NCI-H2196 treated with DMSO at 0.1 percent for 48 hours (cell line): ENCODE measurements at regions not wholly inside any gene's neighbourhood (a gene's known extent, or its start where the extent isn't known, plus 50 kb on each side); places are given as distances from the start of the nearest gene placed in this dataset.

Source experiments
- DNase-seq: peaks from one replicate; lab custom pipeline; 2025; ENCODE audit not compliant: unreplicated experiment; lab: John Stamatoyannopoulos, UW

DNA sequence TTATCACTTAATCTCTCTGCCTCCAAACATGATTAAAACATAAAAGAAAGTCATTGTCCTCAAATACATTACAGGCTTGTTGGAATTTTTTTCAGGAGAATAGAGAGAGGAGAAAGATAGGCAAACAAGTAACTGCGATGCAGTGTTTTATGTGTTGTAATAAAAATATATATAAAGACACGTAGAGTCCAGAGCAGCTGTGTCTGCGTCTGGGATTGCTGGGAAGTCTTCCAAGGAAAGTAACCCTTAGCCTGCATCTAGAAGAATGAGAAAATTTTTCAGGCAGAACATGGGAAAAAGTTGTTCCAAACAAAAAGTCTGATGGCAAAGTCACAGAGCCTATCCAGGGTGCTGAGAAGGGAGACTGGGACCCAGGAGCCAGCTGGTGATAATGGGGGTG, 91.8 kb upstream of the ST6GAL2 start:
- DNase-seq, result no peak

DNA sequence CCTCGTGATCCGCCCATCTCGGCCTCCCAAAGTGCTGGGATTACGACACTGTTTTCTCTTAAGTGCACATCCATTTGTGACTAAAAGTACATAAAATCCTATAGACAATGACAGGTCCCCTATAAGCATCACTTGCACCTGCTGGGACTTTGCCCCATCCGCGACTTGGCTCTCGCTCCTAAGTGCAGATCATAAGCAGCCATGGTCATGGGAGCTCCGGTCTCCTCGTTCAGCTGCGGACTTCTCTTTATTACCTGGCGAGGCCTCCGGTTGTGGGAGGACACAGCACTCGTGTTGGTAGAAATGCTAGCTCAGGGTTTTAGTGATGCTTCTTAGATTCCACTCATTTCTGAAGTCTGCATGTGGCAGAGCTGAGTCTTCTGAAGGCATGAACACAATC, 92.7 kb upstream of the ST6GAL2 start:
- no peak for DNase-seq

DNA sequence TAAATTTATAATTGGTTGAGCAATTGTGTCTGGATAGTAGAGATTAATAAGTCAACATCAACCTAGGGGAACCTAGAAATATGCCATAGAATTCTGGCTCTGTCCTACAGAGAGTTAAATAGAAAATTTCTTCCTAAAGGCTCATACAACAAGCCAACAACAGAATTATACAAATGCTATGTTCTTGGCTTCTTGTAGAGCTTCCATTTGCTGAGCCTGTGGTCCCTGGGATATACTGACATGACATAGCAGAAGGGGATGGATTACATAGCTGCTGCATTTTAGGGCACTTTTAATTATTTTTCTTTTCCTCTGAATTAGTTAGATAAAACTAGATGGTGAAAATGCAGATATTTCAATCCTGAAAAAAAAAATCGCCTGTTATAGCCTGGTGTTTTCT, 95.5 kb upstream of the ST6GAL2 start:
- no peak for DNase-seq

DNA sequence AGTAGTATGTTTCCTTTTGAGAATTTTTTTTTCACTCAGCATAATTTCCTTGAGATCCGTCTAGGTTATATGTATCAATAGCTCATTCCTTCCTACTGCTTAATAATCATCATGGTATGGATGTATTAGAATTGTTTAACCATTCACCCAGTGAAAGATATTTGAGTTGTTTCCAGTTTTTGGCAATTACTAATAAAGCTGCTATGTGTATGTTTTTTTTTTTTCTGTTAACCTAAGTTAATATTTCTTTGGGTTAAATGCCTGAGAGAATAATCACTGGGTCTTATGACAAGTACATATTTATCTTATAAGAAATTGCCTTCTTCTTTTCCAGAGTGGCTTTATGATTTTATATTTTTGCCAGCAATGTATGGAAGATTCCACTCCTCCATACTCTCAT, 96.4 kb upstream of the ST6GAL2 start:
- no peak for DNase-seq

DNA sequence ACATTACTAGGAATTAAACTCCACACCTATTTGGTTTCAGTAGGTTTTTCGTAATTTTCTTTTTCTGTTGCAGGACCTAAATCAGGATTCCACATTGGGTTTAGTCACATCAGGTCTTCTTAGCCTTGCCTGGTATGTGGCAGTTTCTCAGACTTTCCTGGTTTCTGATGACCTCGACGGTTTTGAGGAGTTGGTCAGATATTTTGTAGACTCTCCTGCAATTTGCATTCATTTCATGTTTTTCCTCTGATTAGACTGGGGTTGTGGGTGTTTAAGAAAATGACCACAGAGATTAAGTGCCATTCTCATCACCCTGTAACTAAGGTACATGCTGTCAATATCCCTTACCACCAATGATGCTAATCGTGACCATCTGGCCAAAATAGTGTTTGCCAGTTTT, 97.3 kb upstream of the ST6GAL2 start:
- DNase-seq, result no peak

DNA sequence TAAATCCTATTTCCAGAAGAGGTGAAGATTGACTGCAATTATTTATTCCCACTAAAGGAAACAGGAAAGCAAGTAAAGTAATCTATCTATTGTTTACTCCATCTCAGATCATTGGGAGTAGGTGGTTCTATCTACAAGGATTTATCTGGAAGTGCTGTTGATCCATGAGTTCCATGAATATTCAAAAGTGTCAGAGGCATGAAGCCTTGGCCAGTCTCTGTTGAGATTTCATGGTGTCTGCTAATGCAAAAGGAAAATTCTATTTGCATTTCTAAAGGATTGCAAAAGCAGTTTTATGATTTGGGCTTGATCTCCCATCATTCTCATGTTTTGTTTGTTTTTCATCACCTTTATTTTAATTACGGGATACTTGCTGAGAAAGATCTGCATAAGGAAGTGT, 102.4 kb upstream of the ST6GAL2 start:
- DNase-seq, result no peak

DNA sequence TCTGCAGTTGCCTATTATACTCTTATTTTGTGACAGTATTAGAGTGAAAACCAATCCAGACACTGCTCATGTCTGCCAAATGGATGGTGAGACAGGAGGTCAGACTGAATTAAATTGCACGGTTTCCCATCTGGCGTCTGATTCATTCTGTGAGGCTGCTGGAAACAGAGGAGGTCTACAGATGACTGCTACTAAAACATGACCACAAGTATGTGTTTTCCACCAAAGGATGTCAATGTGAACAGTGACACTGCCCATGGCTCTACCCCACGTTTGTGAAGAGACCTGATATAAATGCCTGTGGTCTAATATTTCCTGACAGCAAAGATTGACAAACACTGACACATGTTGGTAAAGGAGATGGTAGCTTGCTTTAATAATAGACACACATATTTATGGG, 104.3 kb upstream of the ST6GAL2 start:
- no peak for DNase-seq

DNA sequence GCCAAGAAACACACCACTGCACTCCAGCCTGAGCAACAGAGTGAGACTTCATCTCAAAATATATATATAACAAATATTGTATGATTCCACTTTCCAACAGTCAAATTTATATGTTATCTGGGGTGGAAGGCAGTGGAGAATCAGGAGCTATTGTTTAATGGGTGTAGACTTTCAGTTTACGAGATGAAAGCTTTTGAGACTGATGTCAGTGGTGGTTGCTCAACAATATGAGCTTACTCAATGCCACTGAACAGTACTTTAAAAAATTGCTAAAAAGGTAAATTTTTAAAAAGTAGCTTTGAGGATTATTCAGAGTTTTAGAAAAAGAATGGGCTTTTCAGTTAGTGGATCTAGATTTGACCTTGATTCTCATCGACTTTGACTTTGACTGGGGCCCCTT, 105.9 kb upstream of the ST6GAL2 start:
- DNase-seq, result no peak

DNA sequence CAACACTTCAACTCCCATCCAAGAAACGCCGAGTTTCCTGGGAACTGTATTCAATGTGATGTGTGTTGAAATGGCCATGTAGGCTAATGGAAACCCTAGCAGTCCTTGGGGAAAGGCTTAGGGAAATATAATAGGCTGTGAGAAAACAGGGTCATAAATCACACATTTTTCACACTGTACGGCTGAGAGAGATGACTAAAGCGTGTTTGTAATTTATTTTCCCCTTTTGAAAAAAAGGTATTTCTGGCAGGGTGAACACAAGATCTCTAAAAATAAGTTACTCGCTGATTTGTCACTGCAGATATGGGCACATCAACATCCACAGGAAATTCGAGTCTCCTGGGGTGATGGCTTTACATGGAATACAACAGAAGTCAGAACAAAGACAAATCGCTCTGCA, 109.6 kb upstream of the ST6GAL2 start:
- no peak for DNase-seq

DNA sequence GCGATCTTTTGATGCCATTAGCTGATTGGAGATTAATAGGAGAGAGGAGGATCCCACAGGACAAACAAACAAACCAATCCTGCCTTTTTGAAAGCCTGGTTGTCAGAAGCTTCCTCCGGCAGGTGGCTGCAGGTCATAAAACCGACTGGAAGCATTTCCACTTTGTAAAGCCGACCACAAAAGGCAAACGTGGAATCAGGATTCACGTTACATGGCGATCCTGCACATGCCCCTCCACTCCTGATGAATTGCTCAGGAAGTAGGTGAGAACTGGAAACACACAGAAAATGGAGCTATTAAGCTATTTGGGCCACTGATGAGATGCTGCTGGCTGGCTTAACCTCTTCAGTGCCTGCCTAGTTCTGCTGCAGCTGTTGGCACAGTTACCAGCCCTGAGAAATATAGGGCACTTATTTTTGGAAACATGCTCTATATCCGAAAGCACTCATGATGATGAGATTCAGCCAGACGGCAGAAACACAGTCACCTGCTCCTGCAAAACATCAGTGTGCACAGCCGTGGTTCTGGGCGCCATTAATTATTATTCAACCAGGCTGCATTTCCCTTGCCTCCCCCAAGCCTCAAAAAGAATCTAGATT, 110.3 kb upstream of the ST6GAL2 start:
- DNase-seq, result peak; percentile 5

DNA sequence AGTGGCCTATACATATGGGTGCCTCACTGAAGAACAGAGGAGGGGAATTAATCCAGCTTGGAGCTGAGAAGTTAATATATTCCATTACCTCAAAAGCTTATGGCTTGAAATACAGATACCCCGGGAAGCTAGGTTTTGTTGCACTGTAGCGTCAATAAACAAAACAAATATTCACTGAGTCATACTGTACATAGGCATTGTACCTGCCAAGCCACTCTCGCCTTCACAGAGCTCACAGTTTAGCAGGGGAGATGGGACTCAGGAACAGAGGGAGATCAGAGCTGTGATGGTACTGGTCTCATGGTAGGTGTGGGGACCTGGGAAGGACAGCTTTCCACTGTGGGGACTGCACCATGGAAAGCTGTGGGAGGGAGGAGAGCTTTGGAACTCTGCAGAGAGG, 111.2 kb upstream of the ST6GAL2 start:
- DNase-seq, result no peak

DNA sequence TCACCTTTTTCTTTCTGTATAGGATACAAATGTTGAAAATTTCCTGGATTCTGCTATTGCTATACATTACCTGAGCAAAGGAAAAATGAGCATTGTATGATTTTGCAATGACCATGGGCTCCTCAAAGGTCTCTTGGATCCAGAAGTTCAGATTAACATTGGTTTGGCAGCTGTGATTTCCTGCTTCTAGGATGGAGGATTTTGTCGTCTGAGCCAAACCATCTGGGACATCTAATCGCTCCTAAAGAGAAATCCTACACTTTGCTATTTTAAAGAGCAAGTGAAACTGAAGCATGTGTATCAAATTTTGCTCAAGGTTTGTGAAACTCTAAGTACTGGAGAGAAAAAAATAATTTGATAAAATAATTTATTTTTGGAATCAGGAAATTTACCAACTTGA, 115.1 kb upstream of the ST6GAL2 start:
- DNase-seq, result no peak

DNA sequence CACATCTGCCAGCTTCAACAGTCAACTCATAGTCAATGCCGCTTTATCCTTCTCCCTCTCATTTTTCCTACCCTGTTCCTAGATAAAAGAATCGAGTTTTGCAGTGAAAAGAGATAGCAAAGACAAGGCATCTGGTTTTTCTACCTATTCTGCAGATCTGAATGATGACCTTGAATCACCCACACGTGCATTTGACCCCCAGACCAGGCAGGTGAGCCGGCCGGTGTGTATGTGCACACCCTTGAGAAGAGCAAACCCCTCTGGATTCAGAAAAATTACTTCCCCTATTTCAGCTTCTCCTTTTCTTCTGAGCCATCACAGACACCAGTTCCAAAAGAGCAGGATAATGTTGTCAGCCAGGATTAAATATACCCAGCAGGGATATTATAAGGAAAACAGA, 115.6 kb upstream of the ST6GAL2 start:
- no peak for DNase-seq

DNA sequence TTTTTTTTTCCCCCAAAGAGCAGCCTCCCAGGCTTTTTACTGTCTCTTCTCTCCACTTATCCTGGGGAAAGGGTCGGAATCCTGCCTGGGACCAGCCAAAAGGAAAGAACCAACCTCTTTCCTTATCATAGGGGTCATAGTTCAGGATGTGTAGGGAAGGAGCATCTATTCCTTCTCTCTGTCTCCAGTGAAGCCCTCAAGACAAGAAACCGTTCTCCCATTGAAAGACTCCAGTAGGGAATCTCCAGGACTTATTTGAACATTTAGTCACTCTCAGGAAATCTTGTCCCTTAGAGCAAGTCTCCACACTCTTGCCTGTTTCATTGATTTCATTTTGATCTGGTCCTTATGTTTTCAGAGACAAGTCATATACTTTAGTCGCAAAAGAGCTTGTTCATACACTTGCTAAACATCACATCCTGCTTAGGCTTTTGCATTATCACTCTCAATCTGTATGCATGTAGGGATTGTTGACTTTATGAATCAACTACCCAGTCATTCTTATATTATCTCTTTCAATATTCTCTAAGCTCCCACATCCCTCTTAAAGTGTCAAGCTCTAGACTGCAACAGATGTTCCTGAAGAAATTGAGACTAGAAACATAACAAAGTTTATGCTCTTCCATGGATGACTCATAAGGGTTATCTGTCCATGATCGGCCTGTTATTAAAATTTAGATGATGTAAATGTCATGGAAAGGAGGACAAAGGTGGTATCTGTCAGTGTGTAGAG, 116.2 kb upstream of the ST6GAL2 start:
- DNase-seq, result no peak

DNA sequence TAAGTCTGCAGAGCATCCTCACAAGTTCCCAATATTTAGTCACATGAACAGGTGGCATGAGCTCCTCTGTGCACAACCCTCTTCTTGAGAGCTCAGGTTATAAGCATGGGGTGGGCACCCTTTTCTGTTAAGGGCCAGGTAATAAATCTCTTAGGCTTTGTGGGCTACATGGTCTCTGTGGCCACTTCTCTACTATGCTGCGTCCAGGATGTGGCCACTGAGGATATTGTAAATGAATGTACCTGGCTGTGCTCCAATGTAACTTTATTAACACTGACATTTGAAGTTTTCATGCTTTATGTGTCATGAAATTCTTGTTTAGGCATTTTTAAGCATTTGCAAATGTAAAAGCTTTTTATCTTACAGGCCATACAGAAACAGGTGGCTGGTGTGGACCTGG, 116.8 kb upstream of the ST6GAL2 start:
- DNase-seq, result no peak

DNA sequence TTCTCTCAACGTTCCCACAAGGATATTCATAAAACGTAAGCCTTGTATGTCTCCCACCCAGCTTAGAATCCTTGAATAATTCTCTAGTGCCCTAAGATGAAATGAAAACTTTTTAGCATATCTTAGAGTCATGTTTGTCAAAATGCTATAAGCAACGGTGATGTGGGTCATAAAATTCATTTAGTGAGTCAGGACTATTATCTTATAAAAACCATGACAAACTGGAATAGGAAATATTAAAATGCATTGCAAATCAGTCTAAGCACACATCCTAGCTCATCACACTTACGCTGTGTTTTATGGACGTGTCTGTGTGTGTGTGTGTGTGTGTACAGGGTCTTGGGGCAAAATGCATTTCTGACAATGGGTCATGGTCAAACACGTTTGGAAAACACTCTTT, 119.9 kb upstream of the ST6GAL2 start:
- DNase-seq, result no peak

DNA sequence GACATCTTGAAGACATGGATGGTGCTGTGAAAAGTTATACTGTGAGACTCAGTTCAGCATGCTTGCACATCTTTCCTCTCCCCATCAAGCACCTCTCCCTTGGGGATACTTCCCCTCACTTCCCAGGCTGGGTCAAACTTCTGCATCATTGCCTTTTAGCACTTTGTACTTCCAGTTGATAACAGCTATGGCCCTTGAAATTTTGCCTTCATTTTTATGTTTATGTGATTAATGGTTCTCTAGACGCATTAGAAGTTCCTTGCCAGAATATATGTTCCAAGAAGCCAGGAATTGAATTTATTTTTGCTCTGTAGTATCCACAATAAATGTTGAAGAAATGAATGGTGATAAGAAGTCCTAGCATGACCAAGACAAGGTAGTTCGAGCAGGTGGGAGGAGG, 120.9 kb upstream of the ST6GAL2 start:
- DNase-seq, result no peak

DNA sequence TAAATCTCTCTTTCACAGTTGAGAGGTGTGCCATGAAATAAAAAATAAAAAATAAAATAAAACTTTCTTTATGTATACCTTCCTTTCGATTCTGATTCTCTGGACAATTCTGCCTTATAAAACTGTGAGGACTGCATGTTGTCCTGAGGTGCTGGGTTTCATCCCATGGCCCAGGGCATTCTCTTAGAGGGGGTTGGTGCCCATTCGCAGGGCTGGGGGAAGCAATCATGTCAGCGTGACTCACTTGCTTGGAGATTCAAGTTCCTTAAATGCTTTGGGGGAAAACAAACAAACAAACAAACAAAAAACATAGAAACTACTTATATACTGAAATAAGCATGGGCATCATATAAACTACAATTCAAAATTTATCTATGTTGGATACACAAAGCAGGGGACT, 122.0 kb upstream of the ST6GAL2 start:
- DNase-seq, result no peak

DNA sequence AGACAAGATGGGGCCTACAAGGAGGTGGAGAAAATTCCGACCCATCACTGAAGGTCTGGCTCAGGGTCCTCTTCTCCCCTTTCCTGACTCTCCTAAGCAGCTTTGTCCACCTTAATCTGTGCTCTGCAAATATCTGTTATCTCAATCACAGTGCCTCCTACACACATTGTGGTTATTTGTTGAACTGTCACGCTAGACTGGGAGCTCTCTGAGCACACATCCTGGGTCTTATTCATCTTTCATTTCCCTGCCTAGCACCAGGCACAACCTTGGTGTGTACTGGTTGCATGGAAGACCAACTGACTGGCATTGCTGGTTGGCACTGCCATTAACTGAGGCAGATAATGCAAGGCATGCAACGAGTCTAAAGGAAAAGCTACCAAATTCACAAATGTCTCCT, 122.9 kb upstream of the ST6GAL2 start:
- DNase-seq, result no peak

DNA sequence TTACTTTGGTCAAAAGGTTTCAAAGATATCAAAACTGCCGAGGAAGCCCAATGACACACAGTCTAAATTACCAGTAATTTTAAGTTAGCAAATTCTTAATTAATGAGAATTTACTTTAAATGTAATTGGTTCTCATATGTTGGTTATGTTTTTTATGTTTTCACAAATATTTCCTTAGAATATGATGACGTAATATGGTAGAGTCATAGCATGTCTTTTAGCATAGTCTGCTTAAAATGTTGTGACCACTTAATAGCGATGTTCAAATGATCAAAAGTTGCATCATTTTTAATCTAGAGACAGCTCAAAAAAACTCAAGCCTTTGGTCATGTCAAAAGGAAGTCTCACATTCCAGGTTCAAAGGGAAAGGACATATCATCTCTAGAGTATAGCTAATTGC, 123.3 kb upstream of the ST6GAL2 start:
- DNase-seq, result no peak

DNA sequence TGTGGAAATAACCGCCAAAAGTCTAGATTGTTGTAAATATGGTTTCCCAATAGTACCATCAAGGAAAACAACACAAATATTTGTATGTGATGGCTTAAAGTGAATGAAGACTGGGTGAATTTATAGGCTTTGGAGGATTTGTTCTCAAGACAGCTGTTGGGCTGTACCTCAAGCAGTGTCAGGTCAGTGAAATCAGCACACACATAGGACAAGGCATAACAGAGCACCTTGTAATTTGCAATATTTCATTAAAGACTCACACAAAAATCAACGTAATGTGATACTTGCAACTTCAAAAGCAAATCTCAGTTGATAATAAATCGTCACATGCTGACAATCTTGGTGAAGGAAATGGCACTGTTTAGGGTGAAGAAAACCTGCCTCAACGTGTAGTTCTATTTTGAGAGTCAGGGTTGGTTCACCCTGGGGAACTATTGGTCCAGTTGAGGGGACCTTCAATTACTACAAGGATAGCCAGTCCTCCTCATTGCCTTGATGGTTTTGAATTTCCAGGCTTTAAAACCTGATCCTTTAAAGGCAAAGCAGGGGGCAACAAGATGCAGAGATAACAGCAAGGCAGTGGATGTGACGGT, 126.8 kb upstream of the ST6GAL2 start:
- DNase-seq, result no peak

DNA sequence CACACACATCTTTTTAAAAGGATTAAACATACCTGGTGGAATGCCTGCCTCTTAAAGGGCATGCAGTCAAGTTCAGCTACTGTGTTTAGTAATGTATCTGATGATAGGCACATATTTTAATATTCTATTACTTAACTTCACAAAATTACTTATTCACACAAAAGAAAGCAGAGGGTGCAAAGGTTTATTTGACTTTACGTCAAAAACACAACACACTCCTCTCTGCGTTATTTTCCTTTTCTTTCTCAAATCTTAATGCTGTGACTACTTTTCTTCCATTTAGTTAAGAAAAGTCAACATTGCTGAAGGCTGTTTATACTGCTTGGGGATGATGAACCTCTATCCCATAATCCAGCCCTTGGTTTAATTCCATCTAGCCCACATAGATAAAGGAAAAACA, 127.9 kb upstream of the ST6GAL2 start:
- no peak for DNase-seq

DNA sequence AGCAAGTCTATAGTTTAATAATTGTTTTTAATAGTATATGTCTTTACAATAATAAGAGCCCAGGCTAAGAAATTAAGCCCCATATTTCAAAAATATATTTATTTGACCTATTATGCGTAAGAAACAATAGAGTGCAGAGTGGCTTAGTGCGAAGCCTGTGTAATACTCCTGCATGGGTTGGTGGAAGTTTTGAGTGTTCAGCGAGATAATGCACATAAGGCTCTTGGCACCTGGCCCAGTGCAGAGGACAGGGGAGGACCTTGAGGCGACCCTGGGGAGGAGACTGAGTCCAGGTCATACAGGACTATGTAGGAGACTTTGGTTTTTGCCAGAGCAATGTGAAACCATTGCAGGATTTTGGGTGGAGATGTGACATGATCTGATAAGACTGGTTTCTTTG, 132.4 kb upstream of the ST6GAL2 start:
- DNase-seq, result no peak
